Liver (tissue), 8 donors: ENCODE measurements at regions not wholly inside any gene's neighbourhood (a gene's known extent, or its start where the extent isn't known, plus 50 kb on each side); places are given as distances from the start of the nearest gene placed in this dataset.

Experiments used
- DNase-seq: peaks from one replicate; pipeline ENCODE4 v3.0.0-alpha.2; 2017; ENCODE audit warnings: low spot score
- H3K27ac ChIP-seq, 2 donors: one replicate each; pipeline ENCODE4 v1.7.0; 2013; ENCODE audit warnings: inconsistent platforms in 2 of 2, low read length in 2 of 2, control low read depth in 1 of 2, low read depth in 1 of 2, mild to moderate bottlenecking in 1 of 2
- H3K27me3 ChIP-seq, 4 donors: one replicate each; pipeline versions ENCODE4 v1.6.1 to v1.7.0; 2013; ENCODE audit warnings: low read length in 3 of 4, inconsistent platforms in 1 of 4, mild to moderate bottlenecking in 1 of 4, moderate library complexity in 1 of 4; ENCODE audit not compliant: control insufficient read depth in 4 of 4, insufficient read depth in 4 of 4
- H3K36me3 ChIP-seq, 4 donors: one replicate each; pipeline versions ENCODE4 v1.6.1 to v1.7.0; 2013; ENCODE audit warnings: low read length in 3 of 4, mild to moderate bottlenecking in 3 of 4, low read depth in 1 of 4, moderate library complexity in 1 of 4; ENCODE audit not compliant: control insufficient read depth in 4 of 4, insufficient read depth in 3 of 4
- H3K4me1 ChIP-seq, 4 donors: one replicate each; pipeline versions ENCODE4 v1.6.1 to v1.7.0; 2013; ENCODE audit warnings: low read length in 3 of 4, mild to moderate bottlenecking in 3 of 4, moderate library complexity in 1 of 4; ENCODE audit not compliant: control insufficient read depth in 4 of 4, insufficient read depth in 4 of 4
- H3K4me3 ChIP-seq, 3 donors: one replicate each; pipeline versions ENCODE4 v1.6.1 to v1.7.0; 2013; ENCODE audit warnings: low read length in 3 of 3, control low read depth in 1 of 3, low read depth in 1 of 3, mild to moderate bottlenecking in 1 of 3
- H3K9ac ChIP-seq, 2 donors: one replicate each; pipeline ENCODE4 v1.7.0; 2013; ENCODE audit warnings: low read length in 2 of 2, mild to moderate bottlenecking in 2 of 2, moderate library complexity in 2 of 2, control low read depth in 1 of 2, low read depth in 1 of 2
- H3K9me3 ChIP-seq, 4 donors: one replicate each; pipeline versions ENCODE4 v1.6.1 to v1.7.0; 2013; ENCODE audit warnings: low read length in 3 of 4; ENCODE audit not compliant: control insufficient read depth in 4 of 4
- CTCF ChIP-seq: fragments of 150-350 bp; IDR thresholded peaks from 2 replicates; pipeline ENCODE4 v1.5.1; 2017; ENCODE audit warnings: improper control_type of control experiment, low read depth, low read length; ENCODE audit not compliant: missing input control
- EGR1 ChIP-seq, 2 donors: IDR thresholded peaks; 2 replicates each; pipeline ENCODE4 v1.6.1; 2016 to 2018; ENCODE audit warnings: antibody characterized with exemption in 2 of 2, low read depth in 2 of 2
- FOXA1 ChIP-seq: IDR thresholded peaks from 2 replicates; pipeline ENCODE4 v1.6.1; 2016; ENCODE audit warnings: antibody characterized with exemption
- FOXA2 ChIP-seq: IDR thresholded peaks from 2 replicates; pipeline ENCODE4 v1.6.1; 2016; ENCODE audit warnings: antibody characterized with exemption
- GABPA ChIP-seq, 2 donors: IDR thresholded peaks in 1 of 2; conservative IDR thresholded peaks in 1 of 2; 2 replicates each; pipeline ENCODE4 v1.6.1; 2016; ENCODE audit warnings: antibody characterized with exemption in 2 of 2, mild to moderate bottlenecking in 1 of 2, moderate library complexity in 1 of 2
- HNF4G ChIP-seq: IDR thresholded peaks from 2 replicates; pipeline ENCODE4 v1.6.1; 2016; ENCODE audit warnings: antibody characterized with exemption
- MAX ChIP-seq: IDR thresholded peaks from 2 replicates; pipeline ENCODE4 v1.6.1; 2016; ENCODE audit warnings: antibody characterized with exemption
- NR2F2 ChIP-seq: IDR thresholded peaks from 2 replicates; pipeline ENCODE4 v1.6.1; 2016; ENCODE audit warnings: antibody characterized with exemption
- REST ChIP-seq: IDR thresholded peaks from 2 replicates; pipeline ENCODE4 v1.6.1; 2016; ENCODE audit warnings: antibody characterized with exemption, mild to moderate bottlenecking
- RXRA ChIP-seq, 2 donors: IDR thresholded peaks; 2 replicates each; pipeline ENCODE4 v1.6.1; 2017 to 2018; ENCODE audit warnings: antibody characterized with exemption in 2 of 2, mild to moderate bottlenecking in 1 of 2
- TAF1 ChIP-seq: conservative IDR thresholded peaks from 2 replicates; pipeline ENCODE4 v1.6.1; 2016; ENCODE audit warnings: antibody characterized with exemption, mild to moderate bottlenecking
- ZBTB33 ChIP-seq: IDR thresholded peaks from 2 replicates; pipeline ENCODE4 v1.6.1; 2016; ENCODE audit warnings: antibody characterized with exemption
- WGBS: extraction: QIAGEN DNeasy Blood & Tissue Kit; methylation state at CpG from one replicate; pipeline ENCODE4 v1.1.7; 2013; 5-methylcytosine and 5-hydroxymethylcytosine counted together
- donor health status: healthy.
- donor health status: healthy.
- donor health status: healthy.
- donor health status: healthy.
- donor health status: healthy.

GRCh38 chr2:6203291-6203959 lies 511.2 kb downstream of the SOX11 start:
- no peak overlapping the region for H3K9ac ChIP-seq
- TF ChIP-seq NR2F2: no peak
- TF ChIP-seq FOXA2: no peak
- TF ChIP-seq GABPA (IDR thresholded peaks at IDR 0.05 in 1 of 2, conservative IDR thresholded peaks at IDR 0.05 in 1 of 2): no peak
- TF ChIP-seq FOXA1: no peak
- TF ChIP-seq CTCF: no peak
- TF ChIP-seq HNF4G: no peak
- TF ChIP-seq MAX: no peak
- no peak for TF ChIP-seq REST
- no peak for TF ChIP-seq TAF1
- peaks cover 2 to 12% (median 10%) of the 10 kb centered on the region in 4 donors for H3K4me1 ChIP-seq
- no peaks in the 10 kb centered on the region for H3K9me3 ChIP-seq
- H3K27me3 ChIP-seq: no peaks in the 10 kb centered on the region
- no peak overlapping the region for H3K27ac ChIP-seq
- 28% methylated on average over 5 of the region's 5 CpGs for WGBS
- H3K4me3 ChIP-seq: no peak overlapping the region
- H3K36me3 ChIP-seq: no peaks in the 10 kb centered on the region
- no peak for DNase-seq

GRCh38 chr2:6206882-6207281 lies 514.7 kb downstream of the SOX11 start:
- no peak for TF ChIP-seq EGR1 (IDR thresholded peaks at IDR 0.05; ENCODE audit: low read depth in 2 of 2)
- no peak for TF ChIP-seq TAF1
- TF ChIP-seq GABPA (IDR thresholded peaks at IDR 0.05 in 1 of 2, conservative IDR thresholded peaks at IDR 0.05 in 1 of 2): no peak
- no peak for TF ChIP-seq REST
- no peak for TF ChIP-seq ZBTB33
- TF ChIP-seq CTCF: no peak
- TF ChIP-seq RXRA (IDR thresholded peaks at IDR 0.05): no peak

More at GRCh38 chr2:6206882-6207281, 514.7 kb downstream of the SOX11 start:
- H3K27ac ChIP-seq: no peak overlapping the region
- no peak overlapping the region for H3K9ac ChIP-seq
- no peak overlapping the region for H3K4me3 ChIP-seq
- no peaks in the 10 kb centered on the region for H3K36me3 ChIP-seq
- H3K9me3 ChIP-seq: no peaks in the 10 kb centered on the region
- H3K4me1 ChIP-seq: peaks cover 2 to 12% (median 10%) of the 10 kb centered on the region in 4 donors
- WGBS: 93% methylated on average over 8 of the region's 8 CpGs
- H3K27me3 ChIP-seq: no peaks in the 10 kb centered on the region
- no peak for DNase-seq
